Right lobe of liver (tissue), 6 donors: ENCODE measurements at regions not wholly inside any gene's neighbourhood (a gene's known extent, or its start where the extent isn't known, plus 50 kb on each side); places are given as distances from the start of the nearest gene placed in this dataset.
A peak's percentile ranks its signal among the peaks of the same experiment; 100 is the strongest.

Experiments
- ATAC-seq, 4 donors: fragments of 200-7000 bp; cut with Tn5 transposase; one replicate each; pipeline ENCODE4 v1.9.1; 2020; ENCODE audit warnings: mild to moderate bottlenecking in 4 of 4, moderate library complexity in 4 of 4
- DNase-seq, 3 donors: peaks; one replicate each; pipeline ENCODE4 v3.0.0-alpha.2; 2020
- H3K27ac ChIP-seq, 3 donors: fragments of 200-600 bp; one replicate each; pipeline ENCODE4 v1.8.0; 2022
- H3K27me3 ChIP-seq, 2 donors: fragments of 200-600 bp; one replicate each; pipeline ENCODE4 v1.8.0; 2022
- H3K36me3 ChIP-seq, 4 donors: fragments of 200-600 bp; sonication (generic) in 1 of 4; one replicate each; pipeline versions ENCODE4 v1.5.1 to v1.8.0; 2017 to 2022; ENCODE audit warnings: control low read depth in 1 of 4
- H3K4me1 ChIP-seq, 4 donors: fragments of 200-600 bp; sonication (generic) in 1 of 4; one replicate each; pipeline versions ENCODE4 v1.5.1 to v1.8.0; 2017 to 2022; ENCODE audit warnings: control low read depth in 1 of 4
- H3K4me3 ChIP-seq, 3 donors: fragments of 200-600 bp; one replicate each; pipeline ENCODE4 v1.8.0; 2022
- H3K9me3 ChIP-seq, 4 donors: fragments of 200-600 bp; sonication (generic) in 1 of 4; one replicate each; pipeline versions ENCODE4 v1.5.1 to v1.8.0; 2017 to 2022; ENCODE audit warnings: control low read depth in 1 of 4
- CTCF ChIP-seq, 4 donors: fragments of 200-600 bp in 3 of 4; fragments of 450-650 bp in 1 of 4; IDR thresholded peaks; one replicate each; pipeline versions ENCODE4 v1.5.1 to v1.8.0; 2016 to 2022; ENCODE audit warnings: antibody characterized with exemption in 4 of 4, mild to moderate bottlenecking in 2 of 4
- POLR2A ChIP-seq: fragments of 450-650 bp; IDR thresholded peaks from one replicate; pipeline ENCODE4 v1.6.1; 2017; ENCODE audit warnings: antibody characterized with exemption, mild to moderate bottlenecking
- WGBS: methylation state at CpG from one replicate; pipeline ENCODE4 v1.1.6; 2018; ENCODE audit warnings: low coverage, low lambda C conversion rate; ENCODE audit not compliant: insufficient coverage; ENCODE audit errors: missing lambda C conversion rate; 5-methylcytosine and 5-hydroxymethylcytosine counted together
- intact Hi-C, 2 donors: fragments of 100-400 bp; cut with DNase I; formaldehyde crosslinking; loops; one replicate each; pipeline versions ENCODE4 v1.11.2 to v1.14.1; 2022
- donor health status: DM: no; HTN: yes; CAD: no.
- donor health status: DM: no; HTN: no; CAD: no.
- donor health status: DM: no; HTN: no; CAD: no.
- donor health status: DM: no; HTN: yes; CAD: no.
- donor health status: DM: no; HTN: yes; CAD: no.

- Histone ChIP-seq H3K4me1 (no peaks in the 10 kb centered on the region), H3K4me3 (no peak overlapping the region), H3K27ac (no peak overlapping the region), H3K27me3 (no peaks in the 10 kb centered on the region), H3K9me3 (no peaks in the 10 kb centered on the region), H3K36me3 (no peaks in the 10 kb centered on the region)
- 61% methylated on average over 9 of the region's 14 CpGs for WGBS
- intact Hi-C loops, result no loop called here
- ATAC-seq (peak in 2 of 4 donors; percentile 32 to 44), DNase-seq (no peak)
- TF ChIP-seq POLR2A, result no peak
- no peak for TF ChIP-seq CTCF (IDR thresholded peaks at IDR 0.05)
Observed at GRCh38 chr6:159098636-159099106, 53.9 kb upstream of the TAGAP start.

- no peak for DNase-seq
- 75% methylated on average over 8 of the region's 8 CpGs for WGBS
Observed at GRCh38 chr6:159097256-159097655, 52.5 kb upstream of the TAGAP start.

GRCh38 chr6:159095616-159096015 is 50.8 kb upstream of the TAGAP start:
- Histone ChIP-seq H3K4me1 (no peaks in the 10 kb centered on the region), H3K27ac (no peak overlapping the region), H3K36me3 (no peaks in the 10 kb centered on the region), H3K9me3 (no peaks in the 10 kb centered on the region), H3K27me3 (no peaks in the 10 kb centered on the region), H3K4me3 (no peak overlapping the region)
- DNase-seq (no peak), ATAC-seq (no peak)
- WGBS, result 50% methylated on average over 4 of the region's 6 CpGs
- intact Hi-C loops, result no loop called here
- TF ChIP-seq POLR2A (no peak), CTCF (IDR thresholded peaks at IDR 0.05) (no peak)

More at GRCh38 chr6:159097256-159097655, 52.5 kb upstream of the TAGAP start:
- no peaks in the 10 kb centered on the region for H3K27me3 ChIP-seq
- TF ChIP-seq POLR2A, result no peak
- TF ChIP-seq CTCF (IDR thresholded peaks at IDR 0.05), result no peak
- no peaks in the 10 kb centered on the region for H3K36me3 ChIP-seq
- no peak overlapping the region for H3K27ac ChIP-seq
- H3K9me3 ChIP-seq, result no peaks in the 10 kb centered on the region
- no peak overlapping the region for H3K4me3 ChIP-seq
- no peak for ATAC-seq
- intact Hi-C loops, result no loop called here
- H3K4me1 ChIP-seq, result no peaks in the 10 kb centered on the region

GRCh38 chr6:159094444-159095252 is 49.9 kb upstream of the TAGAP start:
- Histone ChIP-seq H3K27me3 (no peaks in the 10 kb centered on the region), H3K4me1 (no peaks in the 10 kb centered on the region), H3K4me3 (no peak overlapping the region), H3K36me3 (no peaks in the 10 kb centered on the region), H3K9me3 (no peaks in the 10 kb centered on the region), H3K27ac (no peak overlapping the region)
- no peak for DNase-seq
- whole genome bisulfite sequencing, result 35% methylated on average over 7 of the region's 18 CpGs
- intact Hi-C loops, result no loop called here
- TF ChIP-seq POLR2A (no peak), CTCF (IDR thresholded peaks at IDR 0.05) (no peak)
- ATAC-seq, result no peak
